ENCODE measurements at regions not wholly inside any gene's neighbourhood (a gene's known extent, or its start where the extent isn't known, plus 50 kb on each side); places are given as distances from the start of the nearest gene placed in this dataset.

GRCh38 chr2:221775096-221775495 is 203.0 kb upstream of the EPHA4 start:
- Histone ChIP-seq H4K20me1 (ENCODE audit: low read length) (no peaks in the 10 kb centered on the region), H3K9ac (ENCODE audit: low read length) (no peak overlapping the region), H3K27ac (ENCODE audit: low read length) (no peak overlapping the region), H3K9me2 (replicated peaks; ENCODE audit: low read length) (no peaks in the 10 kb centered on the region), H3K79me2 (ENCODE audit: low read length) (no peaks in the 10 kb centered on the region), H3K36me3 (ENCODE audit: low read depth, low read length) (no peaks in the 10 kb centered on the region), H3K4me1 (ENCODE audit: insufficient read depth, low read length) (no peaks in the 10 kb centered on the region), H3K27me3 (ENCODE audit: low read length) (peaks cover 34% of the 10 kb centered on the region), H3K4me3 (ENCODE audit: low read length) (no peak overlapping the region), H3K9me3 (ENCODE audit: low read length) (no peaks in the 10 kb centered on the region), H2AFZ (ENCODE audit: low read length) (peak overlapping the region; percentile 42; the same call in 1 of the 2 replicates), H3F3A (ENCODE audit: low read length, unreplicated experiment) (no peaks in the 10 kb centered on the region), H3K4me2 (ENCODE audit: low read length) (no peak overlapping the region)
- CTCF ChIA-PET = no interaction called here
- TF ChIP-seq EZH2phosphoT487 (IDR thresholded peaks at IDR 0.05; ENCODE audit: borderline replicate concordance, low read length) (no peak), CTCF (conservative IDR thresholded peaks at IDR 0.05; ENCODE audit: low read depth, low read length) (no peak), EZH2 (IDR thresholded peaks at IDR 0.05; ENCODE audit: low read length, unreplicated experiment) (no peak)
- ATAC-seq (no peak), DNase-seq (no peak)
- intact Hi-C loops (cut with micrococcal nuclease) = no loop called here
- BruUV-seq (replicated peaks) = no TSS peak
- POLR2A ChIA-PET (ENCODE audit: unreplicated experiment) = no interaction called here

- H3F3A ChIP-seq (ENCODE audit: low read length, unreplicated experiment) = no peaks in the 10 kb centered on the region
- no peaks in the 10 kb centered on the region for H4K20me1 ChIP-seq (ENCODE audit: low read length)
- no peak overlapping the region for H3K4me2 ChIP-seq (ENCODE audit: low read length)
- CTCF ChIA-PET = no interaction called here
- intact Hi-C loops (cut with micrococcal nuclease) = no loop called here
- ATAC-seq = no peak
- H3K4me1 ChIP-seq (ENCODE audit: insufficient read depth, low read length) = no peaks in the 10 kb centered on the region
- no peaks in the 10 kb centered on the region for H3K9me3 ChIP-seq (ENCODE audit: low read length)
- H3K9ac ChIP-seq (ENCODE audit: low read length) = no peak overlapping the region
- no peaks in the 10 kb centered on the region for H3K9me2 ChIP-seq (replicated peaks; ENCODE audit: low read length)
- H3K79me2 ChIP-seq (ENCODE audit: low read length) = no peaks in the 10 kb centered on the region
- BruUV-seq (replicated peaks) = no TSS peak
- TF ChIP-seq EZH2phosphoT487 (IDR thresholded peaks at IDR 0.05; ENCODE audit: borderline replicate concordance, low read length) (no peak), EZH2 (IDR thresholded peaks at IDR 0.05; ENCODE audit: low read length, unreplicated experiment) (no peak), CTCF (conservative IDR thresholded peaks at IDR 0.05; ENCODE audit: low read depth, low read length) (no peak)
- no peak overlapping the region for H3K4me3 ChIP-seq (ENCODE audit: low read length)
- H3K27ac ChIP-seq (ENCODE audit: low read length) = no peak overlapping the region
- DNase-seq = no peak
- POLR2A ChIA-PET (ENCODE audit: unreplicated experiment) = no interaction called here
- no peaks in the 10 kb centered on the region for H3K36me3 ChIP-seq (ENCODE audit: low read depth, low read length)
- peaks cover 42% of the 10 kb centered on the region for H3K27me3 ChIP-seq (ENCODE audit: low read length)
- no peak overlapping the region for H2AFZ ChIP-seq (ENCODE audit: low read length)
Observed at GRCh38 chr2:221774136-221774535, 202.0 kb upstream of the EPHA4 start.

GRCh38 chr2:221771297-221771696 is 199.2 kb upstream of the EPHA4 start:
- no peak overlapping the region for H3K9ac ChIP-seq (ENCODE audit: low read length)
- no peak for ATAC-seq
- intact Hi-C loops (cut with micrococcal nuclease) = no loop called here
- no peaks in the 10 kb centered on the region for H3K9me3 ChIP-seq (ENCODE audit: low read length)
- H3K4me1 ChIP-seq (ENCODE audit: insufficient read depth, low read length) = no peaks in the 10 kb centered on the region
- H3K79me2 ChIP-seq (ENCODE audit: low read length) = no peaks in the 10 kb centered on the region
- no peaks in the 10 kb centered on the region for H3K9me2 ChIP-seq (replicated peaks; ENCODE audit: low read length)
- no peaks in the 10 kb centered on the region for H4K20me1 ChIP-seq (ENCODE audit: low read length)
- no peak overlapping the region for H3K27ac ChIP-seq (ENCODE audit: low read length)
- TF ChIP-seq CTCF (conservative IDR thresholded peaks at IDR 0.05; ENCODE audit: low read depth, low read length) = no peak
- TF ChIP-seq EZH2phosphoT487 (IDR thresholded peaks at IDR 0.05; ENCODE audit: borderline replicate concordance, low read length) = no peak
- no peak for TF ChIP-seq EZH2 (IDR thresholded peaks at IDR 0.05; ENCODE audit: low read length, unreplicated experiment)
- peaks cover 49% of the 10 kb centered on the region for H3K27me3 ChIP-seq (ENCODE audit: low read length)
- no peak for DNase-seq
- ChIA-PET POLR2A (ENCODE audit: unreplicated experiment) (no interaction called here), CTCF (no interaction called here)
- no peaks in the 10 kb centered on the region for H3F3A ChIP-seq (ENCODE audit: low read length, unreplicated experiment)
- no peak overlapping the region for H3K4me2 ChIP-seq (ENCODE audit: low read length)
- H3K4me3 ChIP-seq (ENCODE audit: low read length) = no peak overlapping the region
- no peak overlapping the region for H2AFZ ChIP-seq (ENCODE audit: low read length)
- no TSS peak for BruUV-seq (replicated peaks)
- no peaks in the 10 kb centered on the region for H3K36me3 ChIP-seq (ENCODE audit: low read depth, low read length)
